Liver (tissue), 3 donors: ENCODE measurements at regions not wholly inside any gene's neighbourhood (a gene's known extent, or its start where the extent isn't known, plus 50 kb on each side); places are given as distances from the start of the nearest gene placed in this dataset.

Experiments
- CTCF ChIP-seq: fragments of 150-350 bp; IDR thresholded peaks from 2 replicates; pipeline ENCODE4 v1.5.1; 2017; ENCODE audit warnings: improper control_type of control experiment, low read depth, low read length; ENCODE audit not compliant: missing input control
- FOXA1 ChIP-seq: IDR thresholded peaks from 2 replicates; pipeline ENCODE4 v1.6.1; 2016; ENCODE audit warnings: antibody characterized with exemption
- GABPA ChIP-seq, 2 donors: IDR thresholded peaks in 1 of 2; conservative IDR thresholded peaks in 1 of 2; 2 replicates each; pipeline ENCODE4 v1.6.1; 2016; ENCODE audit warnings: antibody characterized with exemption in 2 of 2, mild to moderate bottlenecking in 1 of 2, moderate library complexity in 1 of 2
- JUND ChIP-seq, 2 donors: IDR thresholded peaks; 2 replicates each; pipeline ENCODE4 v1.6.1; 2016; ENCODE audit warnings: antibody characterized with exemption in 2 of 2
- REST ChIP-seq: IDR thresholded peaks from 2 replicates; pipeline ENCODE4 v1.6.1; 2016; ENCODE audit warnings: antibody characterized with exemption, mild to moderate bottlenecking
- RXRA ChIP-seq, 2 donors: IDR thresholded peaks; 2 replicates each; pipeline ENCODE4 v1.6.1; 2017 to 2018; ENCODE audit warnings: antibody characterized with exemption in 2 of 2, mild to moderate bottlenecking in 1 of 2
- SP1 ChIP-seq: IDR thresholded peaks from 2 replicates; pipeline ENCODE4 v1.6.1; 2018; ENCODE audit warnings: antibody characterized with exemption, mild to moderate bottlenecking
- TAF1 ChIP-seq: conservative IDR thresholded peaks from 2 replicates; pipeline ENCODE4 v1.6.1; 2016; ENCODE audit warnings: antibody characterized with exemption, mild to moderate bottlenecking
- ZBTB33 ChIP-seq: IDR thresholded peaks from 2 replicates; pipeline ENCODE4 v1.6.1; 2016; ENCODE audit warnings: antibody characterized with exemption
- TF ChIP-seq, protein P1 (sequence below): IDR thresholded peaks from 2 replicates; pipeline ENCODE4 v1.6.1; 2016; ENCODE audit warnings: antibody characterized with exemption
- donor health status: healthy.
- donor health status: healthy.

DNA sequence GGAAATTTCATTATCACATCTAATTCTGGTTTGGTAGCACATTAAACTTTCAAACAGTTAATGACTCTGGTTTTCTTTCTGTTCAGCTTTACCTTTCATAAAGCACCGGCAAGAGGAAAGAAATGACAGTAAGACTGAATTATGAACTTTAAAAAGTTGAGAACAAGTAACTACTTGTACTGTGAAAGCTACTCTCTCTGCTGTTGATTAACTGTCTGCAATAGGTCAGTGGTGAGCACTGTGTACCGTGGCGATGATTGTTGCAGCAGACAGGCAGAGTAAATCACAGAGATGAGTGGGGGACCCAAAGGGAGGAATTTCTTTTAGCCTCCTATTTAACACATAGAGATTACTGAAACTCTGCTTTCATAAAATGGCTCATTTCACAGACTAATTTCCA, 74.0 kb upstream of the MEF2C start:
- TF ChIP-seq CTCF (no peak), RXRA (IDR thresholded peaks at IDR 0.05) (no peak), GABPA (IDR thresholded peaks at IDR 0.05 in 1 of 2, conservative IDR thresholded peaks at IDR 0.05 in 1 of 2) (no peak), JUND (IDR thresholded peaks at IDR 0.05) (no peak), REST (no peak), SP1 (no peak), FOXA1 (no peak), TAF1 (no peak), ZBTB33 (no peak)
- TF ChIP-seq, protein P1, sequence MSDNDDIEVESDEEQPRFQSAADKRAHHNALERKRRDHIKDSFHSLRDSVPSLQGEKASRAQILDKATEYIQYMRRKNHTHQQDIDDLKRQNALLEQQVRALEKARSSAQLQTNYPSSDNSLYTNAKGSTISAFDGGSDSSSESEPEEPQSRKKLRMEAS = no peak
